ENCODE measurements at regions not wholly inside any gene's neighbourhood (a gene's known extent, or its start where the extent isn't known, plus 50 kb on each side); places are given as distances from the start of the nearest gene placed in this dataset.
"Not testable (repeated sequence)": the region's sequence is repeated elsewhere in the genome, so short reads cannot be mapped to it uniquely, and the experiment has no call there.

GRCh38 chr15:24352777-24353176 lies 322.8 kb upstream of the NPAP1 start:
- not testable (repeated sequence) for TF ChIP-seq CTCF (conservative IDR thresholded peaks at IDR 0.05 in 1 of 2, IDR thresholded peaks at IDR 0.05 in 1 of 2; ENCODE audit: low read depth in 1 of 2, low read length in 2 of 2); EZH2 (IDR thresholded peaks at IDR 0.05; ENCODE audit: low read length, missing control alignments)

All from fibroblast of lung (primary cell).